GM19468 (cell line): ENCODE measurements at regions not wholly inside any gene's neighbourhood (a gene's known extent, or its start where the extent isn't known, plus 50 kb on each side); places are given as distances from the start of the nearest gene placed in this dataset.
"Not testable (repeated sequence)": the region's sequence is repeated elsewhere in the genome, so short reads cannot be mapped to it uniquely, and the experiment has no call there.

ENCODE experiments used
- ATAC-seq: cut with Tn5 transposase; IDR thresholded peaks from one replicate; pipeline ENCODE4 v1.9.1; 2021; ENCODE audit warnings: mild to moderate bottlenecking, moderate library complexity, moderate number of reproducible peaks; ENCODE audit not compliant: unreplicated experiment; ENCODE audit errors: extremely low read depth

- not testable (repeated sequence) for ATAC-seq
Observed at GRCh38 chr12:116380740-116381139, 103.2 kb upstream of the MED13L start.

GRCh38 chr12:116381240-116381743 is 103.8 kb upstream of the MED13L start:
- no peak for ATAC-seq

GRCh38 chr12:116381744-116382685 is 104.5 kb upstream of the MED13L start:
- ATAC-seq, result no peak

- ATAC-seq, result no peak
Observed at GRCh38 chr12:116382686-116383530, 105.4 kb upstream of the MED13L start.

GRCh38 chr12:116384175-116384574 is 106.7 kb upstream of the MED13L start:
- ATAC-seq, result no peak

GRCh38 chr12:116384691-116385485 is 107.4 kb upstream of the MED13L start:
- no peak for ATAC-seq

- no peak for ATAC-seq
Observed at GRCh38 chr12:116385486-116386217, 108.2 kb upstream of the MED13L start.

- ATAC-seq, result no peak
Observed at GRCh38 chr12:116389326-116389725, 111.8 kb upstream of the MED13L start.

- ATAC-seq, result no peak
Observed at GRCh38 chr12:116389990-116390389, 112.5 kb upstream of the MED13L start.

GRCh38 chr12:116390401-116391335 is 113.2 kb upstream of the MED13L start:
- no peak for ATAC-seq

GRCh38 chr12:116391501-116391900 is 114.0 kb upstream of the MED13L start:
- ATAC-seq, result no peak

GRCh38 chr12:116392061-116392460 is 114.6 kb upstream of the MED13L start:
- ATAC-seq, result no peak

GRCh38 chr12:116393255-116393654 is 115.8 kb upstream of the MED13L start:
- ATAC-seq, result no peak

GRCh38 chr12:116393859-116394650 is 116.6 kb upstream of the MED13L start:
- ATAC-seq, result no peak

GRCh38 chr12:116395396-116395795 is 117.9 kb upstream of the MED13L start:
- no peak for ATAC-seq

- no peak for ATAC-seq
Observed at GRCh38 chr12:116397148-116397547, 119.7 kb upstream of the MED13L start.

GRCh38 chr12:116398193-116398592 is 120.7 kb upstream of the MED13L start:
- no peak for ATAC-seq

GRCh38 chr12:116399055-116399454 is 121.6 kb upstream of the MED13L start:
- ATAC-seq, result no peak
